ENCODE measurements at regions not wholly inside any gene's neighbourhood (a gene's known extent, or its start where the extent isn't known, plus 50 kb on each side); places are given as distances from the start of the nearest gene placed in this dataset.

DNA sequence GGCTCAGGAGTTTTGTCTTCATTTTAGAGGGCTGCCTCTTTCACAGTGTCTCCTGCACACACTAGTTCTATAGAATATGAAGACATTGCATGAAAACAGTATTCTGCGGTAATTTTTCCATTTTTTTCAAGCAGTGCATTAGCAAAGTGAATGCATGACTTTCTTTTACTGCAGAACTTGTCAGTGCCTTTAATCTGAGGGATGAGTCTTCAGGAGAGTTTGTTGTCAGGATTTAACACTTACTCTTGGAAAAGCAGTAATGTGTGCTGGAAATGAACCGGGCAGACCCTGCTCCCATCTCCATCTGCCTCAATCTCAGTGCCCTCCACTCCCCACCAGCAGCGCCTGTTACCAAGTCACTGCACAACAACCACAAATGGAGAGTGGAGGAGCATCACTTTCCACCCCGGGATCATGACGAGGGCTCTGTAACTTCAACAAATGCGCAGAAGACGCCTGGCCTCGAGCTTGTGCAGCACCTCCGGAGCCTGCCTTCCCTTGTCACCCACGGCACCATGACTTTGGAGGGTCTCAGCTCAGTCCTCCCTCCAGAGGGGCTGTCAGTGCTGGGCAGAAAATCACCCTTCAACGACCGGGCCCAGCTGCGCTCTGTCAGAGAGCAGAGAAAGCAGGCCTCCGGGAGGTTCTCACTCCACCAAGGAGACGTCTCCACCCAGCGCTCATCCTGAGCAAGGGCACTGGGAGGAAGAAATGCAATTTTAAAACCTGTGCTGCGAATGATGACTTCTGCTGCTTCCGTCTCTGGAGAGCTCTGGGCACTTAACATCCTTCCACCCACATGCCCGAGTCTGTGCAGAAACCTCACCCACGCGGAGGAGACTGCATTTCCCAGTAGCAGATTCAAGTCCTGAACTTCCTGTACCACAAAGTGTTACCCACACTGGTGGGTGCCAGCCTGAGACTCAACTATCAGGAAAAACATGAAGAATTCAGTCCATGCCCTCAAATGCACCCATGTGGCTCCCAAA is 255.7 kb downstream of the ADGRD1 start:
- Histone ChIP-seq H3K27me3 (ENCODE audit: insufficient read depth, low read depth, low read length) (no peaks in the 10 kb centered on the region), H2AFZ (ENCODE audit: low read depth, low read length) (no peak overlapping the region), H3K36me3 (ENCODE audit: insufficient read depth, low read length) (no peaks in the 10 kb centered on the region), H3K9me2 (ENCODE audit: insufficient read depth, low read length) (no peaks in the 10 kb centered on the region), H3K27ac (ENCODE audit: low read length) (no peak overlapping the region), H3K4me3 (ENCODE audit: low read length) (no peak overlapping the region), H3K79me2 (replicated peaks; ENCODE audit: insufficient read depth, low read length) (no peaks in the 10 kb centered on the region), H4K20me1 (ENCODE audit: insufficient read depth) (no peaks in the 10 kb centered on the region), H3F3A (ENCODE audit: insufficient read depth, low read length, poor library complexity, severe bottlenecking) (no peaks in the 10 kb centered on the region), H3K9ac (ENCODE audit: low read length) (no peak overlapping the region), H3K4me2 (ENCODE audit: low read length) (no peak overlapping the region), H3K9me3 (ENCODE audit: low read length) (no peaks in the 10 kb centered on the region)
- TF ChIP-seq, protein P1, sequence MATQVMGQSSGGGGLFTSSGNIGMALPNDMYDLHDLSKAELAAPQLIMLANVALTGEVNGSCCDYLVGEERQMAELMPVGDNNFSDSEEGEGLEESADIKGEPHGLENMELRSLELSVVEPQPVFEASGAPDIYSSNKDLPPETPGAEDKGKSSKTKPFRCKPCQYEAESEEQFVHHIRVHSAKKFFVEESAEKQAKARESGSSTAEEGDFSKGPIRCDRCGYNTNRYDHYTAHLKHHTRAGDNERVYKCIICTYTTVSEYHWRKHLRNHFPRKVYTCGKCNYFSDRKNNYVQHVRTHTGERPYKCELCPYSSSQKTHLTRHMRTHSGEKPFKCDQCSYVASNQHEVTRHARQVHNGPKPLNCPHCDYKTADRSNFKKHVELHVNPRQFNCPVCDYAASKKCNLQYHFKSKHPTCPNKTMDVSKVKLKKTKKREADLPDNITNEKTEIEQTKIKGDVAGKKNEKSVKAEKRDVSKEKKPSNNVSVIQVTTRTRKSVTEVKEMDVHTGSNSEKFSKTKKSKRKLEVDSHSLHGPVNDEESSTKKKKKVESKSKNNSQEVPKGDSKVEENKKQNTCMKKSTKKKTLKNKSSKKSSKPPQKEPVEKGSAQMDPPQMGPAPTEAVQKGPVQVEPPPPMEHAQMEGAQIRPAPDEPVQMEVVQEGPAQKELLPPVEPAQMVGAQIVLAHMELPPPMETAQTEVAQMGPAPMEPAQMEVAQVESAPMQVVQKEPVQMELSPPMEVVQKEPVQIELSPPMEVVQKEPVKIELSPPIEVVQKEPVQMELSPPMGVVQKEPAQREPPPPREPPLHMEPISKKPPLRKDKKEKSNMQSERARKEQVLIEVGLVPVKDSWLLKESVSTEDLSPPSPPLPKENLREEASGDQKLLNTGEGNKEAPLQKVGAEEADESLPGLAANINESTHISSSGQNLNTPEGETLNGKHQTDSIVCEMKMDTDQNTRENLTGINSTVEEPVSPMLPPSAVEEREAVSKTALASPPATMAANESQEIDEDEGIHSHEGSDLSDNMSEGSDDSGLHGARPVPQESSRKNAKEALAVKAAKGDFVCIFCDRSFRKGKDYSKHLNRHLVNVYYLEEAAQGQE (IDR thresholded peaks at IDR 0.05; ENCODE audit: borderline replicate concordance), result no peak
- TF ChIP-seq, protein P2, sequence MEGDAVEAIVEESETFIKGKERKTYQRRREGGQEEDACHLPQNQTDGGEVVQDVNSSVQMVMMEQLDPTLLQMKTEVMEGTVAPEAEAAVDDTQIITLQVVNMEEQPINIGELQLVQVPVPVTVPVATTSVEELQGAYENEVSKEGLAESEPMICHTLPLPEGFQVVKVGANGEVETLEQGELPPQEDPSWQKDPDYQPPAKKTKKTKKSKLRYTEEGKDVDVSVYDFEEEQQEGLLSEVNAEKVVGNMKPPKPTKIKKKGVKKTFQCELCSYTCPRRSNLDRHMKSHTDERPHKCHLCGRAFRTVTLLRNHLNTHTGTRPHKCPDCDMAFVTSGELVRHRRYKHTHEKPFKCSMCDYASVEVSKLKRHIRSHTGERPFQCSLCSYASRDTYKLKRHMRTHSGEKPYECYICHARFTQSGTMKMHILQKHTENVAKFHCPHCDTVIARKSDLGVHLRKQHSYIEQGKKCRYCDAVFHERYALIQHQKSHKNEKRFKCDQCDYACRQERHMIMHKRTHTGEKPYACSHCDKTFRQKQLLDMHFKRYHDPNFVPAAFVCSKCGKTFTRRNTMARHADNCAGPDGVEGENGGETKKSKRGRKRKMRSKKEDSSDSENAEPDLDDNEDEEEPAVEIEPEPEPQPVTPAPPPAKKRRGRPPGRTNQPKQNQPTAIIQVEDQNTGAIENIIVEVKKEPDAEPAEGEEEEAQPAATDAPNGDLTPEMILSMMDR (IDR thresholded peaks at IDR 0.05; ENCODE audit: poor library complexity, severe bottlenecking), result no peak
- no peak for TF ChIP-seq SMC3 (conservative IDR thresholded peaks at IDR 0.05; ENCODE audit: poor library complexity)
- TF ChIP-seq MXI1 (conservative IDR thresholded peaks at IDR 0.05; ENCODE audit: poor library complexity, severe bottlenecking), result no peak
- no peak for TF ChIP-seq RAD21 (conservative IDR thresholded peaks at IDR 0.05)
- TF ChIP-seq POLR2AphosphoS5 (IDR thresholded peaks at IDR 0.05), result no peak
- TF ChIP-seq EP300 (conservative IDR thresholded peaks at IDR 0.05; ENCODE audit: poor library complexity, severe bottlenecking), result no peak
- TF ChIP-seq EZH2 (IDR thresholded peaks at IDR 0.05; ENCODE audit: borderline replicate concordance, insufficient read depth, low read length, poor library complexity, severe bottlenecking), result no peak
- no peak for TF ChIP-seq TAF1 (IDR thresholded peaks at IDR 0.05; ENCODE audit: low read depth)

DNA sequence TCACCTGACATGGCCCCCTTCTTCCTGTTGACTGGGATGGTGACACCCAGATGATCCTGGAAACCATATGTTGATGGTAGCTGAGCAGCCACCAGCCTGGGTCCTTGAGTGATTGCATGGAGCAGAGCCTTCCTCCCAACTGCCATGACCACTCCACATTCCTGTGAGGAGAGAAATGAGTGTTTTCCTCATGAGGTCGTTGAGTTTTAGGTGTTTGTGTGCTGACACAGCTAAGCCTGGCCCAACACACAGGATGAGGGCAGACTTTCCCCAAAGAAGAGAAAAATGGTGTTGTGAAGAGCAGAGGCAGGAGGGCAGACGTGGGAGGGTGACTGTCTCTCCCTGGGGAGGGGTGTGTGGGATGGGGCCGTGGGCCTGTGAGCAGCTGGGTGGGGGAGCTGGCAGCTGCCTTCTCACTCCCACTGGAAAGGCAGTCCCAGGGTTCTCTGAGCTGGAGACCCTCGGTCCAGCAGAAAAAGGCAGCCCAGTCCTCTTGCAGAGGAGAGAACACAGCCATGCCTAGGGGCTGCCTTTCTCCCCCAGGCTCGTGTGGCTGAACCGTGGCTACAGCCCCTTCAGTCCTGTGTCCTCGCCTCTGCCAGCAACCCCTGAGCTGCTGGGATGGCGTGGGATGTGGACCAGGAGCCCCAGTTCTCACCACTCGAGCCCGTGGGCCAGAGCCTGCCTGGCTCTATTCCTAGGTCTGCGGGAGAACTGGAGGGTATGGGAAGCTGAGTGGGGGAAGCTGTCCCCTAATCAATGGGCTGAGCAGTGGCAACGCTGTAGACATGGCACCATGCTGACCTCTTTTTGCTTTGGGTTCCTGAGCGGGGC is 257.0 kb downstream of the ADGRD1 start:
- Histone ChIP-seq H3K27me3 (ENCODE audit: insufficient read depth, low read depth, low read length) (no peaks in the 10 kb centered on the region), H3K9me2 (ENCODE audit: insufficient read depth, low read length) (no peaks in the 10 kb centered on the region), H3F3A (ENCODE audit: insufficient read depth, low read length, poor library complexity, severe bottlenecking) (no peaks in the 10 kb centered on the region), H3K4me3 (ENCODE audit: low read length) (no peak overlapping the region), H3K4me2 (ENCODE audit: low read length) (no peak overlapping the region), H3K79me2 (replicated peaks; ENCODE audit: insufficient read depth, low read length) (no peaks in the 10 kb centered on the region), H3K9me3 (ENCODE audit: low read length) (no peaks in the 10 kb centered on the region), H3K9ac (ENCODE audit: low read length) (no peak overlapping the region), H3K27ac (ENCODE audit: low read length) (no peak overlapping the region), H3K36me3 (ENCODE audit: insufficient read depth, low read length) (no peaks in the 10 kb centered on the region), H2AFZ (ENCODE audit: low read depth, low read length) (no peak overlapping the region), H4K20me1 (ENCODE audit: insufficient read depth) (no peaks in the 10 kb centered on the region)
- TF ChIP-seq, protein P1 (IDR thresholded peaks at IDR 0.05; ENCODE audit: borderline replicate concordance), result no peak
- TF ChIP-seq TAF1 (IDR thresholded peaks at IDR 0.05; ENCODE audit: low read depth) (no peak), EP300 (conservative IDR thresholded peaks at IDR 0.05; ENCODE audit: poor library complexity, severe bottlenecking) (no peak), RAD21 (conservative IDR thresholded peaks at IDR 0.05) (no peak), SMC3 (conservative IDR thresholded peaks at IDR 0.05; ENCODE audit: poor library complexity) (no peak), EZH2 (IDR thresholded peaks at IDR 0.05; ENCODE audit: borderline replicate concordance, insufficient read depth, low read length, poor library complexity, severe bottlenecking) (no peak), POLR2AphosphoS5 (IDR thresholded peaks at IDR 0.05) (no peak), MXI1 (conservative IDR thresholded peaks at IDR 0.05; ENCODE audit: poor library complexity, severe bottlenecking) (no peak)
- TF ChIP-seq, protein P2 (IDR thresholded peaks at IDR 0.05; ENCODE audit: poor library complexity, severe bottlenecking), result no peak

Data from neural cell (in vitro differentiated cells).